Activated CD4-positive, alpha-beta T cell treated with anti-CD3 and anti-CD28 coated beads, Interleukin-2, amount 50 U/mL, for 4 hours (primary cell): ENCODE measurements at regions not wholly inside any gene's neighbourhood (a gene's known extent, or its start where the extent isn't known, plus 50 kb on each side); places are given as distances from the start of the nearest gene placed in this dataset.

Experiments used
- DNase-seq, 2 experiments: peaks; one replicate each; pipeline ENCODE4 v3.0.0-alpha.2; 2020

DNA sequence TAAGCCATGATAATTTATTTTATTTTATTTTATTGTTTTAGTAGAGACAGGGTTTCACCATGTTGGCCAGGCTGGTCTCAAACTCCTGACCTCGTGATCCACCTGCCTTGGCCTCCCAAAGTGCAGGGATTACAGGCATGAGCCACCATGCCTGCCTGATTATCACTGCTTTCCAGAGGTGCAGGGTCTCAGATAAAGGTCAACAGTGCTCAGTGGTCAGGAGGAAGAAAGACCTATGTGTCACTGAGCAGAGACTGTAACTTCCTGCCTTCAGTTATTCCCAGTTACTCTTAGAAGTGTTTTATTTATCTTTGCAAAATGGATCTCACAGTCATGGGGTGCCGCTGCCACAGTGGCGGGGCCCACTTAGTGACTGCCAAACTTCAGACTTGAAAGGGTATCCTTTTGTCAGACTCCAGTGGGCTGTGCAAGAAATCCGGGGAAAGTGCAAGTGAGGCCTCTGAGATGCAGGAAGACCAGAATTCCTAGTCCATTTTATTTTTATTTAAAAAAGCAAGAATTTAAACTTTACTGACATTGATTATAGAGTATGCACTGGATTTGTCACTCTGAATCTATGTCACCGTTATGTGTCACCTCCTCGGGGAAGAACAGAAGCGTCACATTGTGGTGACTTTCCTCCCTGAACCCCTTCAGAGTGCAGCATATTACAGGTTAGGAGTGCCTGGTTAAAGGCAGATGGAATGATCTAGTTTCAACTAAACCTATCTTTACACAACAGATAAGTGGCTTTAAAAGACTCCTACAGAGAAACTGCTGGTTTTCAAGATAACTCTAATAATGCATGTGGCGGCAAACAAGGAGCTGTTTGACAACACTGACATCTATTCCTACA, 59.1 kb upstream of the BICD1 start:
- no peak for DNase-seq

- no peak for DNase-seq
Measured at GRCh38 chr12:32048791-32049190, 57.9 kb upstream of the BICD1 start.

DNA sequence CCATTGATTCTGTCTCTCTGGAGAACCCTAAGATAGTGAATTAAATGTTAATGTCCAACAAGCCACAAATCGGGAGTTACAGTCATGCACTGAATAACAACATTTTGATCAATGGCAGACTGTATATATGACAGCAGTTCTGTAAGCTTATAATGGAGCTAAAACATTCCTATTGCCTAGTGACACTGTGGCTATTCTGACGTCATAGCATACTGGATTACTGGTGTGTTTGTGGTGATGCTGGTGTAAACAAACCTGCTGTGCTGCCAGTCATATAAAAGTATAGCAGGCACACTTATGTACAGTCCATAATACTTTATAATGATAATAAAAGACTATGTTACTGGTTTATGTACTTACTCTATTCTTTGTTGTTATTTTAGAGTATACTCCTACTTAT, 56.7 kb upstream of the BICD1 start:
- no peak for DNase-seq

DNA sequence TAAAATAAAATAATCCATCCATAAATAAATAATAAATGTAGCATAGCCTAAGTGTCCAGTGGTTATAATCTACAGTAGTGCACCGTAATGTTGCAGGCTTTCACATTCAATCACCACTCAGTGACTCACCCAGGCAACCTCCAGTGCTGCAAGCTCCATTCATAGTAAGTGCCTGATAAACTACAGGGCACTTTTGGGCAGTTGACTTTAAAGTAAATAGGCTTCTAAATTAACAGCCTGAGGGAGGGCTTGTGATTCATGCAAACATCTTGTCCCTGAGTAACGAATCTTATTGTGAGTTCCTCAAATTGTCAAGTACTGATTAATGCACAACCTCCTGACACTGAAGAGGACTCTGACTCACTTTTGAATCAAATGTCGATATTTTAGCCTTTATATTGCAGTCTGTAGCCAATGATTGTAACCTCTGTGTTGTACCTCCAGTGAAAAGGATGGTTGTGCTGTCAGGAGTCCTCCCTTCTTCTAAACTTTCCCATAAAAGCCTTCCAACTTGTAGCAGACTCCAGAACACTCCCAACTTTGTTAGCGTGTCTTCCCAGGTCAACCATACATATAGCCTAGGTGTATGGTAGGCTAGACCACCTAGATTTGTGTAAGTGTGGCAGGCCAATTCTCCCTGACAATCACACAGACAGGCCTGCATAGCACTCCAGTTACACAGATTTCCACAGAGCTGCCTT, 55.0 kb upstream of the BICD1 start:
- DNase-seq, result no peak

DNA sequence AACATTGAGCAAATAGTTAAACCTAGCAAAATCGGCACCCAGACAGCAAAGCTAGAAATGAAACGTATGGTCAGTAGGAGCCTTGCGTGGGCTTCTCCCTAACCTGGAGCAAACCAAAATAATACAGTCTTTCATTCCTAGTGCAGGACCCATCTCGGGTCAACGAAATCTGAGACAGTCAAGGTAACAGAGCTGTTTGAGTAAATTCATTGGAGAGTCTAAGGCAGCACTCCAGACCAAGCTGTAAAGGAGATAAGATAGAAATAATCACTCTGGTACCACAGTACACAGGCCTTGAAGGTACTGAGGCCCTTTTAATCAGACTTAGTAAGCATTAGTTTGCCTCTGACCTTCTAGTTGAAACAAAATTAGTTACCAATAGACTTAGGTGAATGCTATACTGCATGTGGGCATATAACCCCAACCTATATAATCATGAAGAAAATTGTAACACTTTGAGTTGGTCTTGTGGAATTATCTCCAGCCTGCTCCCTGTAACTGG, 54.4 kb upstream of the BICD1 start:
- DNase-seq, result no peak

- no peak for DNase-seq
Measured at GRCh38 chr12:32053881-32054624, 52.6 kb upstream of the BICD1 start.
